Calu3 (cell line): ENCODE measurements at regions not wholly inside any gene's neighbourhood (a gene's known extent, or its start where the extent isn't known, plus 50 kb on each side); places are given as distances from the start of the nearest gene placed in this dataset.

Experiments used
- BruUV-seq: library from RNA; stranded (reverse); fragments of 400-500 nt; replicated peaks from 2 replicates; lab custom pipeline; 2021; lab: Mats Ljungman, UMichigan
- CTCF ChIA-PET: fragments of 300-600 bp; sonication (Branson Sonifier 250); formaldehyde crosslinking; loops from one replicate; lab custom pipeline; 2022; ENCODE audit warnings: antibody characterized with exemption; lab: Charles Lee
- DNase-seq: peaks from one replicate; pipeline ENCODE4 v3.0.0; 2022
- H3K27ac Mint-ChIP-seq: one replicate; pipeline ENCODE4 v1.8.0; 2022; ENCODE audit warnings: mixed read lengths; ENCODE audit not compliant: unreplicated experiment
- H3K27me3 Mint-ChIP-seq: one replicate; pipeline ENCODE4 v1.8.0; 2022; ENCODE audit warnings: mixed read lengths; ENCODE audit not compliant: unreplicated experiment
- H3K36me3 Mint-ChIP-seq: one replicate; pipeline ENCODE4 v1.8.0; 2022; ENCODE audit warnings: mild to moderate bottlenecking, moderate library complexity, mixed read lengths; ENCODE audit not compliant: insufficient read depth, unreplicated experiment
- H3K4me1 Mint-ChIP-seq: one replicate; pipeline ENCODE4 v1.8.0; 2022; ENCODE audit warnings: mild to moderate bottlenecking, low read depth, mixed read lengths; ENCODE audit not compliant: unreplicated experiment
- H3K4me3 Mint-ChIP-seq: one replicate; pipeline ENCODE4 v1.8.0; 2022; ENCODE audit warnings: mild to moderate bottlenecking, low read depth, moderate library complexity, mixed read lengths; ENCODE audit not compliant: unreplicated experiment
- H3K9me3 Mint-ChIP-seq: one replicate; pipeline ENCODE4 v1.8.0; 2022; ENCODE audit warnings: low read depth, mixed read lengths; ENCODE audit not compliant: unreplicated experiment
- intact Hi-C: fragments of 100-400 bp; cut with micrococcal nuclease; formaldehyde crosslinking; loops from one replicate; pipeline ENCODE4 v1.10.0; 2022; ENCODE audit not compliant: unreplicated experiment
- TF ChIP-seq, protein P1 (sequence below): fragments of 200-600 bp; IDR thresholded peaks from one replicate; pipeline ENCODE4 v1.8.0; 2022; ENCODE audit warnings: antibody characterized with exemption; ENCODE audit not compliant: unreplicated experiment

DNA sequence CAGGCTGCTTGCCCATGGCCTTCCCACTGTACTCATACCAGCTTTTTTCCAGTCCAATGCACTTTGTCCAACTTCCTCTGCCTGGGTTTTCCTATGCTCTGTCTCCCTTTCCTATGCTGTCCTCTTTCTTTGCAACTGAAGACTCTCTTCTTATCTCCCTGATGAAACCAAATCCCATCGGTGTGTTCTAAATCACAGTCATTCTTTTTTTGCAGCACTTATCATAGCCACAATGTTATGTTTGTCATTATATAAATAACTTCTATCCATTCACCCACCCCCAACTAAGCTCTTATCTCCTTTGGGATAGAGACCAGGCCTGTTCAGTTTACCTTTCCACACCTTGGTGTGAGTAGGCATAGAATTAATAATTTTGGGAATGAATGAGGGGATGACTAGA, 121.0 kb downstream of the GPX5 start:
- BruUV-seq, result no TSS peak
- no peak for DNase-seq
- H3K27me3 Mint-ChIP-seq, result peaks cover 7% of the 10 kb centered on the region
- H3K4me1 Mint-ChIP-seq, result no peaks in the 10 kb centered on the region
- CTCF ChIA-PET, result no interaction called here
- TF ChIP-seq, protein P1, sequence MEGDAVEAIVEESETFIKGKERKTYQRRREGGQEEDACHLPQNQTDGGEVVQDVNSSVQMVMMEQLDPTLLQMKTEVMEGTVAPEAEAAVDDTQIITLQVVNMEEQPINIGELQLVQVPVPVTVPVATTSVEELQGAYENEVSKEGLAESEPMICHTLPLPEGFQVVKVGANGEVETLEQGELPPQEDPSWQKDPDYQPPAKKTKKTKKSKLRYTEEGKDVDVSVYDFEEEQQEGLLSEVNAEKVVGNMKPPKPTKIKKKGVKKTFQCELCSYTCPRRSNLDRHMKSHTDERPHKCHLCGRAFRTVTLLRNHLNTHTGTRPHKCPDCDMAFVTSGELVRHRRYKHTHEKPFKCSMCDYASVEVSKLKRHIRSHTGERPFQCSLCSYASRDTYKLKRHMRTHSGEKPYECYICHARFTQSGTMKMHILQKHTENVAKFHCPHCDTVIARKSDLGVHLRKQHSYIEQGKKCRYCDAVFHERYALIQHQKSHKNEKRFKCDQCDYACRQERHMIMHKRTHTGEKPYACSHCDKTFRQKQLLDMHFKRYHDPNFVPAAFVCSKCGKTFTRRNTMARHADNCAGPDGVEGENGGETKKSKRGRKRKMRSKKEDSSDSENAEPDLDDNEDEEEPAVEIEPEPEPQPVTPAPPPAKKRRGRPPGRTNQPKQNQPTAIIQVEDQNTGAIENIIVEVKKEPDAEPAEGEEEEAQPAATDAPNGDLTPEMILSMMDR, result no peak
- H3K36me3 Mint-ChIP-seq, result peaks cover 16% of the 10 kb centered on the region
- no peak overlapping the region for H3K4me3 Mint-ChIP-seq
- intact Hi-C loops, result loop anchor here (5.0 kb wide), 1 partner anchor 59 kb away; a partner anchor contains a TSS
- no peaks in the 10 kb centered on the region for H3K9me3 Mint-ChIP-seq
- H3K27ac Mint-ChIP-seq, result no peak overlapping the region

DNA sequence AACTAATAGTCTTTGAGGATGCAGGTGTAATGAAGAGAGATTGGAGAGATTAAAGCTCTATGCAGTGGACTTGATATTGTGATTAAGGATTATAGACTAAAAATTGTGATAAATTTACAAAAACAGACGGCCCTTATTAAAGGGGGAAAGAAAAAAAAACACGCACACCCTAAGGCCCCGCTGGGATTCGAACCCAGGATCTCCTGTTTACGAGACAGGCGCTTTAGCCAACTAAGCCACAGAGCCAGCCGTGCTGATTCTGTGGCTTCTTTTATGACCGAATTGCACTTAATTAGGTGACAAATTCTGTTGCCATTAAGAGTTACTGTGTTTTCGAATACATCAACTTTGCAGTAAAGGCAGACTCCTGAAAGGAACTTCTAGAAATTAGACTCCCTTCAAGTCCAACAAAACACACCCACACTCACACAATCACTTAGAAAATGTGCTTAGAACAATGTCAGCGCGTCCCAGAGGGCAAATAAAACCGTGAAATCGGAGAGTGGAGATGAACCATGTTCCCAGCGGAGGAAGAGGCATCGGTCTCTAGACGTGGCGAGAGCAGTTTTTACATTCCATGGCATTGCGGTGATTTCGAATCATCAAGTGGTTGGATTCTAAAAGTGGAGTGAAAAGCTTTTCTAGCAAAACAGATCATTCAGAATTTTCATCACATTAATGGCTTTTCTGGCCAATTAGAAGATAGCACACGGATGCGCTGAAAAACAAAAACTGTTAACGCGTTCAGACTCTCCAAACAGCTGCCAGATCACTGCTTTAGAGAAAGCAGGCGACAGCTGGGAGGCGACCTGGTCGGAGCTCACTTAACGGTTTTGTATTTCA, 122.6 kb downstream of the GPX5 start:
- Mint-ChIP-seq H3K27me3 (peaks cover 16% of the 10 kb centered on the region), H3K36me3 (peaks cover 12% of the 10 kb centered on the region), H3K27ac (peak overlapping the region; percentile 85), H3K4me3 (peak overlapping the region; percentile 91), H3K4me1 (no peaks in the 10 kb centered on the region), H3K9me3 (no peaks in the 10 kb centered on the region)
- no TSS peak for BruUV-seq
- CTCF ChIA-PET, result no interaction called here
- peak; percentile 87 for DNase-seq
- intact Hi-C loops, result loop anchor here (1.0 to 5.0 kb wide), 2 partner anchors 10 to 61 kb away; a partner anchor contains a TSS
- TF ChIP-seq, protein P1, result no peak

DNA sequence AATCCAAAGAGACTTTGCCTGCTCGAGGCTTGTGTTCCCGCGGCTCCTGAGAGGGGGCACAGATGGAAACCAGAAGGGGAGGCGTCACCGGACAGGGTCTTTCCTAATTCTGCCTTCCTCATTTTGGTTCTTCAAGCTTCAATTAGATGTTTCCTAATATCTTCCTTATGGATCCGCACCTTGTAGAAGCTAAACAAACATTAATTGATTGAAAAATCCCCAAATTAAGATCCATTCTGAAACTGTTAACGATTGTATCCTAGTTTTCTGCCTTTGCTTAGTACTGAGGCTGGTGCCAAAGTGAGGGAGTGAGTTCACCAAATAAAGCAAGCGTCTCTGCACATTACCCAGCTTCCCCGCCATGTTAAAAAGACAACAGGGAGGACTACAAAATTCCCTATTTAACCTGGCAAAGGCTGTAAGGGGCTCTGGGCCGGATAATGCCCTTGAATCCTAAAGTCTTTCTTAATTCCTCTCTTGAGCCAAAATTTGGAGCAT, 123.2 kb downstream of the GPX5 start:
- H3K4me3 Mint-ChIP-seq, result peak overlapping the region; percentile 91
- H3K9me3 Mint-ChIP-seq, result no peaks in the 10 kb centered on the region
- BruUV-seq, result no TSS peak
- no peak for DNase-seq
- intact Hi-C loops, result loop anchor here (1.0 to 5.0 kb wide), 2 partner anchors 9 to 62 kb away; a partner anchor contains a TSS
- H3K36me3 Mint-ChIP-seq, result peaks cover 10% of the 10 kb centered on the region
- no peak overlapping the region for H3K27ac Mint-ChIP-seq
- CTCF ChIA-PET, result interaction anchor here (0.6 kb wide), 1 partner anchor 72 kb away, joined by 3 read pairs; no protein-coding TSS in a partner anchor
- no peaks in the 10 kb centered on the region for H3K4me1 Mint-ChIP-seq
- TF ChIP-seq, protein P1, result no peak
- H3K27me3 Mint-ChIP-seq, result peaks cover 16% of the 10 kb centered on the region

DNA sequence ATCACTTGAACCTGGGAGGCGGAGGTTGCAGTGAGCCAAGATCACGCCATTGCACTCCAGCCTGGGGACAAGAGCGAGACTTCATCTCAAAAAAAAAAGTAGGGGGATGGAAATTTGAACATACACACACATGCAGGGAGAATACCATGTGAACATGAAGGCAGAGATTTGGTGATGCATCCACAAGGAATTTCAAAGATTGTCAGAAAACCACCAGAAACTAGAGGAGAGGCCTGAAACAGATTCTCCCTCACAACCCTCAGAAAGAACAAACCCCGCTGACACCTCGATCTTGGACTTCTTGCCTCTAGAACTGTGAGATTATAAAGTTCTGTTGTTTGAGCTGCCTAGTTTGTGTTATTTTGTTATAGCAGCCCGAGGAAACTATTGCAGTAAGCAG, 125.5 kb downstream of the GPX5 start:
- Mint-ChIP-seq H3K27me3 (peaks cover 21% of the 10 kb centered on the region), H3K4me3 (no peak overlapping the region), H3K27ac (no peak overlapping the region), H3K36me3 (peaks cover 10% of the 10 kb centered on the region), H3K4me1 (no peaks in the 10 kb centered on the region), H3K9me3 (no peaks in the 10 kb centered on the region)
- CTCF ChIA-PET, result no interaction called here
- no peak for DNase-seq
- intact Hi-C loops, result no loop called here
- no TSS peak for BruUV-seq
- TF ChIP-seq, protein P1, result no peak
